NT2/D1 (cell line): ENCODE measurements at regions not wholly inside any gene's neighbourhood (a gene's known extent, or its start where the extent isn't known, plus 50 kb on each side); places are given as distances from the start of the nearest gene placed in this dataset.
"Not testable (repeated sequence)": the region's sequence is repeated elsewhere in the genome, so short reads cannot be mapped to it uniquely, and the experiment has no call there.

ENCODE experiments used
- SUZ12 ChIP-seq: IDR thresholded peaks from 2 replicates; pipeline ENCODE4 v1.6.1; 2011; ENCODE audit not compliant: insufficient read length, insufficient read depth; ENCODE audit errors: extremely low read depth
- YY1 ChIP-seq: IDR thresholded peaks from 2 replicates; pipeline ENCODE4 v1.6.1; 2011; ENCODE audit not compliant: insufficient read length, insufficient read depth
- ZNF274 ChIP-seq: IDR thresholded peaks from 2 replicates; pipeline ENCODE4 v1.6.1; 2011; ENCODE audit warnings: mild to moderate bottlenecking, low read depth, low read length

GRCh38 chr16:13352796-13353195 lies 451.4 kb downstream of the SHISA9 start:
- not testable (repeated sequence) for TF ChIP-seq SUZ12, YY1, ZNF274
